NCI-H2081 (cell line): ENCODE measurements at regions not wholly inside any gene's neighbourhood (a gene's known extent, or its start where the extent isn't known, plus 50 kb on each side); places are given as distances from the start of the nearest gene placed in this dataset.
A peak's percentile ranks its signal among the peaks of the same experiment; 100 is the strongest.
"Not testable (repeated sequence)": the region's sequence is repeated elsewhere in the genome, so short reads cannot be mapped to it uniquely, and the experiment has no call there.

Experiments
- DNase-seq, 2 experiments: peaks; one replicate each; lab custom pipeline; 2025; lab: John Stamatoyannopoulos, UW

DNA sequence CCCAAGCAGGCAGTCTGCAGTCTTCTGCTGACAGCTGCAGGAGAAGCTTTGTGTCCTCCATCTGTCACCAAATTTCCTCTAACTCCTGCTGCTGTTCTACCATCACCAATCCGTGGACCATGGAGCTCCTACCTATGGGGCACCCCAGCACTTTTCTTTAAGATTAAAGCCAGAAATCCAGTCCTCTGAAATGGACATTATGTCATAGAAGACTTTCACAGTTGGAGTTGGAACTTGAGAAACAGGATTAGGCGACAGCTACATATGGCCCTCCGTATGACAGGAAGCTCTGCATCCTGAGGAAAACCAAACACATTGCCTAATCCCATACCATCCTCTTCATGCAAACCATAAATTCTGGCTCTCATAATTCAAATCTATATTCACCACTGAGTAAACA is 470.6 kb upstream of the GALNTL6 start:
- no peak for DNase-seq

GRCh38 chr4:171340258-171340657 is 472.9 kb upstream of the GALNTL6 start:
- no peak for DNase-seq

- DNase-seq = peak; percentile 7 to 16
Measured at GRCh38 chr4:171334549-171334948, 478.7 kb upstream of the GALNTL6 start.

DNA sequence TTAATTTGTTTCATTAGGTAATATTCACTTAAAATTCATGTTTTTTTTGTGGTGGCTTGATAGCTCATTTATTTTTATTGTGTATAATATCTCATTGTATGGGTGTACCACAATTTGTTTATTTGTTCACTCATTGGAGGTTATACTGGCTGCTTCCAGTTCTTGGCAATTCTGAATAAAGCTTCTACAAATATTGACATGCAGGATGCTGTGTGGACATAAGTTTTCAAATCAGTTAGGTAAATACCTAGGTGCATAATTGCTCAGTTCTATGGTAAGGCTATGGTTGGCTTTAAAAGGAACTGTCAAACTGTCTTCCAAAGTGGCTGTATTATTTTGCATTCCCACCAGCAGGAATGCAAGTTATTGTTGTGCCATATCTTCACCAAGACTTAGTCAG is 504.5 kb upstream of the GALNTL6 start:
- peak in 1 of 2 experiments; percentile 63 for DNase-seq

GRCh38 chr4:171298048-171298718 is 515.0 kb upstream of the GALNTL6 start:
- DNase-seq = not testable (repeated sequence)

DNA sequence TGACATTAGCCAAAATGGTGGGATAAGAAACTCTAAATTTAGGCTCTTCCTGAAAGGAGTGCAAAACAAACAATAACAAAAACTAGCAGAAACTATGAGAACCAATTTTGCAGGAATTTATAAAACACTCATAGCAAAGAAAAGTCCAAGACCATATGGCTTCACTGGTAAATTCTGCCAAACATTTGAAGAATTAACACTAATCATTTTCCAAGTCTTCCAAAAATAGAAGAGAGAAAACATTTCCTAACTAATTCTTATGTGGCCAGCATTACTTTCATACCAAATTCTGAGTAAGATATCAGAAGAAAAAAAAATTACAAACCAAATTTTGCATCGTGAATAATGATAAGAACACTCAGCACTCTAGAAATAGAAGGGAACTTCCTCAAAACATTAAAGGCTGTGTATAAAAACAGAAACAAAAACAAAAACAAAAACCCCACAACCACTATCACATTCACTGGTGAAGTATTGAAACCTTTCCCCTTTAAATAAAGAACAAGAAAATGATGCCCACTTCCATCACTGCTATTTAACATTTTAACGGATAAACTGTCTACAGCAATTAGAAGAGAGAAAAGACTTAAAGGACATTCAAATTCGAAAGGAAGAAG is 524.3 kb upstream of the GALNTL6 start:
- no peak for DNase-seq

DNA sequence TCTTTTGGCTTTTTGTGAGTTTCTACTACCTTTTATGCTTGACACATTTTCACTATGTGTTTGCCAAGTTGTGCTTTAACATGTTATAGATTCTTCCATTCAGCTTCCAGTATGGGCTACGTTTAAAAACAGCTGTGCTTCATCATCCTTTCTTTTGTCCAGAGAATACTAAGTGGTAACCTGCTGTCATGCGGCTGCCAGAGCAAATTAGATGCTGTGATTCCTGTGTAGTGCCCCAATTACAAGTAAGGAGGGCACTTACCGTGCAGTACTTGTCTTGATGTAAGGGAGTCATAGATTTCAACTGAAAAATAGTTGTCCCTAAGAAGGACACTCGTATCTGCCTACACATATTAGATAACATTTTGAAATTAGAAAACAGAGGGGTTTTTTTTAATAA is 531.8 kb upstream of the GALNTL6 start:
- DNase-seq = peak in 1 of 2 experiments; percentile 34

DNA sequence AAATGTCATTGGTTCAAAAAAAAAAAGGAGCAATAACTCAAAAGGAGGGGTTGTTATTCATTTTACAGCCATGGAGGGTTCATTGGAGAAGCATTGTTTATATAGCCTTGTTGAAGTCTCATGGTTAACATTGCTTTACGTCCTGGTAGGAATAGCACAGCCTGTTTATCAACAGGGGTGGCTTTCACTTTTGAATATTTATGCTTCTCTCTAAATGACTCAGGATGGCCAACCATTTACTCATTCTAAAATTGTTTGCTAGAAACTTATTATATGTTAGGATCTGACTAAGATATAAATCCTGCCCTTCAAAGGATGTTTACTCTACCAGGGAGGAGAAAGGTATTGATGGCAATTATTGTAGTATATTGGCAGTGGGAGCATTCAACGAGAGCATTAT is 534.1 kb upstream of the GALNTL6 start:
- no peak for DNase-seq

DNA sequence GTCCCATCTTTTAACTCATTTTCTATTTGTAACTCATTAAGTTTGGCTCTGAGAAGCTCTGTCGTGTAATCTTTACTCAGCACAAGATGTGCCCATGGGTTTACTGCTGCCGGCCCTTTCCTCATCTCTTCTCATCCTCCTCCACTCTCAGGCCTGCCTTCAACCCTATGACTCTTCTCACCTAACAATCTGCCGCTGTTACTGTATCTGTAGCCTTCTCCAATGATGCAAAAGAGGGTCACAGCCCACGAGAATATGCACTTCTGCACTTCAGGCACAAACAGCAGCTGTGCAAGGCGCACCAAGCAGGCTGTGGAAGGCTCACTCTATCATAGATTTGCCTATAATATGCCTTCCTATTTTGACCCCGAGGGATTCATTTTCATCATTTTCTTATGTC is 546.5 kb upstream of the GALNTL6 start:
- no peak for DNase-seq

GRCh38 chr4:171265190-171265818 is 547.9 kb upstream of the GALNTL6 start:
- no peak for DNase-seq

DNA sequence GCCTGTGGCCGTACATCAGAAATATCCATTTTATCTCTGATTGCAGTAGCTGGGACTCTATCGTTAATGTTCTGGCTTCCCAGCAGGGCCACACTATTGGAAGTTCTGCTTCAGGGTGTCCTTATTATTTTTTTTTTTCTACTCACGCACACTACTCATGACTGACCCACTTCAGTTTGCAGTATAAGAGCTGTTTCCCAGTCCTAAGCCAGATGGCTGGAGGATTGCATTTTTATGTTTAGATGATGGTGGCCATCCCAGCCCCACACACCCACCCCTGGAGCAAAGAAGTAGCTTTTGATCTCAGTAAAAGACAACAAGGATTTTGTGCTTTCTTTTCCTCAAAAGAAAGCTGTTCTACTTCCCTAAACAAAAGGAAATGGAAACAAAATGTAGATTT is 557.0 kb upstream of the GALNTL6 start:
- DNase-seq = no peak

DNA sequence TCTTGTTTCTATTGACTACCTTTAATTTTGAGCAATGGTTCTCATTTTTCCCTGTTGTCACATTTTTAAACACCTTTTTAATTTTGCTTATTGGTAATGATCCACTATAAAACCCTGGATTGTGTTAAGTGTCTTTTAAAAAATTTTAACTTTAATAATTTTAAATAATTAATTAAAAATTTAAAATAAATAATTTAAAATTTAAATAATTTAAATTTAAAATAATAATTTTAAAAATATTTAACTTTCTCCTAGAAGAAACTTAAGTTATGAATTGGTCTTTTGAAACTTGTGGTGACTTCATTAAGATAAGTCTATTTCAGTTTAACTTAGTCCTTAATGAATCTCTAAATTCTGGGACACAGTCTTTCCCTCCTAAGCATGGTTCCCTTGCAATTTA is 566.3 kb upstream of the GALNTL6 start:
- DNase-seq = no peak

- no peak for DNase-seq
Measured at GRCh38 chr4:171242831-171243230, 570.4 kb upstream of the GALNTL6 start.

DNA sequence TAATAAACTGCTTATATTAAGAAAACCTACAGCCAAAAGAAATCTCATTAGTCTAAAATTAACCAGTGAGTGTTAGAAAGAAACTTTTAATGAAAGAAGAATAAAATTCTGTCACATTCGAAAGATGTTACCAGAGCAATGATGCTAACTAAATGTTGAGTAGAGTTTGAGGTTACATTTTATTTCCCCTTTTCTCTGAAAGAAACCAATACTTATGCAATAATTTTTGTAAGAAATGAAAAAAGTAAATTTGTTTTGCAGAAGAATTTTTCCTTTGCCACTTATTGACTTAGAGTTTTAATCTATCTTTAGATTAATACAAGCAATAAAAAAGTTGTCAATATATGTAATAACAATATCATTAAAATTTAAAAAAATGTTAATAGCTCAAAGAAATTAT is 574.0 kb upstream of the GALNTL6 start:
- DNase-seq = no peak

DNA sequence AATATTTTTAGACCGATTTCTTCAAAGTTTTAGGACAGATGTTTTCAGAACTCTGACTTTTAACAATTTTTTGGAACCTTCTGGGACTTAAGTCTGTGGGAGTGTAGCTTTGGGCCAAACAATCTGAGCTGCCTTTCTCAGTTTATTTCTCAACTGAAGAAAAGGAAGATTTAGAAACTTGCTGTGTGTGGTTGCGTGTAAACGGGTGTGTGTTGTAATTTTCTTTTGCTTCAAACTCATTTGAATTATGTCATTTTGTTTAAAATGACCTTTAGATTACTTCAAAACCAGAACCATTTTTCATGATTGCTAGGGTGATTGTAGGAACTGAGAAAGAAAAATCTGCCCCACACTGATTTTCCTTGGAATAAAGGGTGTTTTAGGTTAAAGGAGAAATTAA is 577.7 kb upstream of the GALNTL6 start:
- no peak for DNase-seq

DNA sequence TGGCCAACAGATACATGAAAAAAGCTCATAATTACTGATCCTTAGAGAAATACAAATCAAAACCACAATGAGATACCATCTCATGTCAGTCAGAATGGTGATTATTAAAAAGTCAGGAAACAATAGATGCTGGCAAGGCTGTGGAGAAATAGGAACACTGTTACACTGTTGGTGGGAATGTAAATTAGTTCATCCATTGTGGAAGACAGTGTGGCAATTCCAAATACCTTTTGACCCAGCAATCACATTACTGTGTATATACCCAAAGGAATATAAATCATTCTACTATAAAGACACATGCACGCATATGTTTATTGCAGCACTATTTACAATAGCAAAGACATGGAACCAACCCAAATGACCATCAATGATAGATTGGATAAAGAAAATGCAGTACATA is 583.9 kb upstream of the GALNTL6 start:
- DNase-seq = peak in 1 of 2 experiments; percentile 26

DNA sequence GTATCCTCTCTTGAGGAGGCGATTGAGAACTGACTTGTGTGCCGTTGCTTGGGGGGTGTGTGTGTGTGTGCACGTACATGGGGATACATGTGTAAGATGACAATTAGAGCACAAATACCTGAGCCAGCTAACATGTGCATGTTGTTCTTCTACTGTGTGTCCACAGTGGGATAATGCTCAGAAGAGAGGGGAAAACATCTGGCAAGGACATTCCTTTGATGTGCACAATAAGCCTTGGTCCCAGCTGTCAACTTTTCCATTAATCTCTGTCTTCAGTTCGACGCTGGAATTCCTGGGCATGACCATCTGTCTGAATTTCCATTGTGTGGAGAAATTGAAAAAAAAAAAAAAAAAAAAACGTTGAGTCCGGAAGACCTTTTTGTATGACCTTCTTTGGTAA is 592.0 kb upstream of the GALNTL6 start:
- DNase-seq = no peak

- DNase-seq = peak in 1 of 2 experiments; percentile 1
Measured at GRCh38 chr4:171203425-171203824, 609.8 kb upstream of the GALNTL6 start.

- no peak for DNase-seq
Measured at GRCh38 chr4:171202908-171203307, 610.3 kb upstream of the GALNTL6 start.

DNA sequence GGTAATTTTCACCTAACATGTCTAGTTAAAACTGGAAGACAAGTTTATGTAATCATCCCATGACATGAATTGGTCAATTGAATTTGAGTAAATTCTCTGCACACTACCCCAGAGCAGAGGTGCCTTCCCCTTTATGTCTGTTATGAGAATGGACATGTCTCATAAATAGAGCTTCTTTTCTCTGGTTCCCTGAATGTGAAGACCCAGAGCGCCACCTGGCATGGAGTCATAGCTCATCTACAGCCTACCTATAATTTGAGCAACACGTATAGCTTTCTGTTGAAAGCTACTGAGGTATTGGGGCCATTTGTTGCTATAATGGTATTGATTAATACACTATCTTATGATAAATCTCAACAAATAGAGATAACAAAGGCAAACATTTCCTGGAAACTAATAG is 626.5 kb upstream of the GALNTL6 start:
- no peak for DNase-seq

DNA sequence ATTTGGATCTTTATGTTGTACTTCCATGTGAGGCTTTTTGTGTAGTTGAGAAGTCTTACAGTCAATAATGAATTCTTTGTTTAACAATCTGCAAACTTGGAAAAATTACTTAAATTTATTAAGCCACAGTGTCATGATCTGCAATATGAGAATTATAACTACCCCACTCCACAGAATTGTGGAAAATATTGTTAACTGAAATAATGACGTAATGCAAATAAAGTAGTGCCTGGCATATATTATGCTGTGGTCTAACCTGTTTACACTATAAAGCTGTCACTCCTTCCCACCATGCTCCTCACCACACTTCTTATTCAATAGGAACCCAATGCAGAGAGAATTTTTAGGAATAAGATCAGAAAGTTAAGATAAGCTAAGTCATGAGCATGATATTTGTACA is 632.1 kb upstream of the GALNTL6 start:
- no peak for DNase-seq

- DNase-seq = no peak
Measured at GRCh38 chr4:171170671-171171070, 642.5 kb upstream of the GALNTL6 start.

- no peak for DNase-seq
Measured at GRCh38 chr4:171169396-171169795, 643.8 kb upstream of the GALNTL6 start.

DNA sequence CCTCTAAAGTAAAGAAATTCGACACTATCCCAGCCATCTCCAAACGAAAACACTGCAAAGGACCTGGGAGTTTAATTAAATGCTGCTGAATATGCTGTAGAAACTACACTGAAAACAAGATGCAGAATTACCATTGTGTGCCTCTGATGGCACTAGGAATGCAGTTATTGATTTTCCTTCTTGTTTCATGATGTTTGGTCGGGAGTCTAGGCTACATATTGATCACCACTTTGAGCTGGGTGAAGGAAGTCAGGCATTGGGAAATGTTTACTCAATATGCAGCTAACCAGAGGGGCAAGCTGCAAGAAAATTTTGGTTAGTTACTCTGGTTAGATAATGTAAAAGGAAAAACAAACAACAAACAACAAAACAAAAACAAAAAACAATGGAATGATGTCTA is 650.7 kb upstream of the GALNTL6 start:
- DNase-seq = no peak
